Brain microvascular endothelial cell (primary cell): ENCODE measurements at regions not wholly inside any gene's neighbourhood (a gene's known extent, or its start where the extent isn't known, plus 50 kb on each side); places are given as distances from the start of the nearest gene placed in this dataset.

Experiments used
- DNase-seq: peaks from one replicate; pipeline ENCODE4 v3.0.0-alpha.2; 2020
- H3K27ac ChIP-seq: fragments of 250-450 bp; sonication (Bioruptor Pico); 2 replicates; pipeline ENCODE4 v1.5.1; 2020; ENCODE audit warnings: mild to moderate bottlenecking, moderate library complexity
- H3K27me3 ChIP-seq: fragments of 250-450 bp; sonication (Bioruptor Pico); replicated peaks from 2 replicates; pipeline ENCODE4 v1.5.1; 2020; ENCODE audit warnings: mild to moderate bottlenecking
- H3K36me3 ChIP-seq: fragments of 250-450 bp; sonication (Bioruptor Pico); replicated peaks from 2 replicates; pipeline ENCODE4 v1.5.1; 2020; ENCODE audit warnings: mild to moderate bottlenecking
- H3K4me3 ChIP-seq: 2 replicates; pipeline ENCODE4 v1.5.1; 2011; ENCODE audit warnings: low read depth, mild to moderate bottlenecking, control low read depth, low read length, moderate library complexity
- in situ Hi-C: cut with HindIII; loops from 2 replicates; pipeline ENCODE4 v1.10.0; 2017; ENCODE audit warnings: low sequenced_read_pairs, low pct_ligation_motif_present
- TF ChIP-seq, protein P1 (sequence below): IDR thresholded peaks from 2 replicates; pipeline ENCODE4 v1.5.1; 2011; ENCODE audit warnings: low read depth, mild to moderate bottlenecking, moderate library complexity, low read length, control low read depth, inconsistent platforms; ENCODE audit errors: missing control alignments

DNA sequence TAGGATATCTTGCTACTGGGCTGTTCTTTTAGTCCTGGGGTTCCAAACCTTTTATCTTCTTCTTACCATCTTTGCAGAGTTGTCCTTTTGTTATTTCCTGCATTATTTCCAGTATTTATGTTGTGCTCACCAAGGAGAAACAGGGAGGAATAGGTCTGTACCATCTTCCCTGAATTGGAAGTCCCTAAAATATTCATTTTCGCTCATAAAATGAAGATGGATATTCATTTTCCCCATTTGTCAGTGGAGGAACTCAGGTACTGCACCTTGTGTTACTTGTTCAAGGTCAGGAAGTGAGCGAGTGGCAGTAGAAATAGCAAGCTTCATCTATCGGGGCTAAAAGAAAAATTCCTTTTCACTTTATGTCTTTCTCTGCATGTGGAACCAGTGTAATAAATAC lies 989.7 kb downstream of the CDH11 start:
- DNase-seq = no peak
- Histone ChIP-seq H3K27ac (no peak overlapping the region), H3K36me3 (no peaks in the 10 kb centered on the region), H3K27me3 (no peaks in the 10 kb centered on the region), H3K4me3 (no peak overlapping the region)
- TF ChIP-seq, protein P1, sequence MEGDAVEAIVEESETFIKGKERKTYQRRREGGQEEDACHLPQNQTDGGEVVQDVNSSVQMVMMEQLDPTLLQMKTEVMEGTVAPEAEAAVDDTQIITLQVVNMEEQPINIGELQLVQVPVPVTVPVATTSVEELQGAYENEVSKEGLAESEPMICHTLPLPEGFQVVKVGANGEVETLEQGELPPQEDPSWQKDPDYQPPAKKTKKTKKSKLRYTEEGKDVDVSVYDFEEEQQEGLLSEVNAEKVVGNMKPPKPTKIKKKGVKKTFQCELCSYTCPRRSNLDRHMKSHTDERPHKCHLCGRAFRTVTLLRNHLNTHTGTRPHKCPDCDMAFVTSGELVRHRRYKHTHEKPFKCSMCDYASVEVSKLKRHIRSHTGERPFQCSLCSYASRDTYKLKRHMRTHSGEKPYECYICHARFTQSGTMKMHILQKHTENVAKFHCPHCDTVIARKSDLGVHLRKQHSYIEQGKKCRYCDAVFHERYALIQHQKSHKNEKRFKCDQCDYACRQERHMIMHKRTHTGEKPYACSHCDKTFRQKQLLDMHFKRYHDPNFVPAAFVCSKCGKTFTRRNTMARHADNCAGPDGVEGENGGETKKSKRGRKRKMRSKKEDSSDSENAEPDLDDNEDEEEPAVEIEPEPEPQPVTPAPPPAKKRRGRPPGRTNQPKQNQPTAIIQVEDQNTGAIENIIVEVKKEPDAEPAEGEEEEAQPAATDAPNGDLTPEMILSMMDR = no peak
- in situ Hi-C loops = no loop called here

- Histone ChIP-seq H3K4me3 (no peak overlapping the region), H3K36me3 (no peaks in the 10 kb centered on the region), H3K27ac (no peak overlapping the region), H3K27me3 (no peaks in the 10 kb centered on the region)
- TF ChIP-seq, protein P1 = no peak
- DNase-seq = no peak
- in situ Hi-C loops = no loop called here
Measured at GRCh38 chr16:64131423-64131822, 990.4 kb downstream of the CDH11 start.

- DNase-seq = no peak
- Histone ChIP-seq H3K4me3 (no peak overlapping the region), H3K27ac (no peak overlapping the region), H3K27me3 (no peaks in the 10 kb centered on the region), H3K36me3 (no peaks in the 10 kb centered on the region)
- TF ChIP-seq, protein P1 = no peak
- in situ Hi-C loops = no loop called here
Measured at GRCh38 chr16:64130140-64130539, 991.7 kb downstream of the CDH11 start.

- in situ Hi-C loops = no loop called here
- H3K27ac ChIP-seq = no peak overlapping the region
- TF ChIP-seq, protein P1 = no peak
Measured at GRCh38 chr16:64122177-64122576, 999.7 kb downstream of the CDH11 start.

DNA sequence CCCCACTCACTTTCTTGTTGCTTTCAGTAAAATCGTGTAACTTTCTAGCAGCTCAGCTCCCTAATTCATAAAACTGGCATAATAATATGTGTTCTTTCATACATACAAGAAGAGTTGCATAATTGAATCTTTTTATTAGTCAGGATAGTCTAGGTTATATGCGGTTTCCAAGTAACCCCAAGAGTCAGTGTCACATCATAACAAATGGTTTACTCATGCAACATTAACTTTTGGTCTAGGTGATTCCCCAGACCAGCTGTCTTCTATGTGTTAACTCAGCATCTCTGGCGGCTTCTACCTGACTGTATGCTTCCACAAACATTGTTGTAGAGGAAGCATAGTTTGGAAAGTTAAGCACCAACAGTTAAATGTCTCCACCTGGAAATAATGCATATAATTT lies 1000.4 kb downstream of the CDH11 start:
- H3K27ac ChIP-seq = no peak overlapping the region
- peak; percentile 40 for DNase-seq
- H3K4me3 ChIP-seq = no peak overlapping the region
- in situ Hi-C loops = no loop called here
- H3K36me3 ChIP-seq = no peaks in the 10 kb centered on the region
- H3K27me3 ChIP-seq = no peaks in the 10 kb centered on the region
- TF ChIP-seq, protein P1 = no peak

More at GRCh38 chr16:64122177-64122576, 999.7 kb downstream of the CDH11 start:
- Histone ChIP-seq H3K4me3 (no peak overlapping the region), H3K27me3 (no peaks in the 10 kb centered on the region), H3K36me3 (no peaks in the 10 kb centered on the region)
- DNase-seq = no peak

DNA sequence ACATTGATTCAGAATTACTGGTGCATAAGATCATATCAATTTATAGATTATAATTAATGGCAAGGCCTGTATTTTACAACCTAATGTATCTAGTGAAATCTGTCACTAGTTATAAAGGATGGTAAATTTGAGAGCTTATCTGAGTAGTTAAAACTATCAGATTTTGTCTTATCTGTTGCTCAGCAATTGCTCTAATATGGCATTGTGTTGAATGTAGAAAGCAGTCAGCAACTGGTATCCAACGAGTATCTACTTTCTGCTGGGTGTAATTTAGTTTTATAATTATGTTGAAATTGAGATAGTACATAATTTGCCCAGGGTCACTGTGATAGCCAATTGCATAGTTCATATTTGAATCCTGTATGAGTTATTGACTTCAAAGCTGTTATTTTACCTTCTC lies 1005.7 kb downstream of the CDH11 start:
- H3K27me3 ChIP-seq = no peaks in the 10 kb centered on the region
- H3K27ac ChIP-seq = no peak overlapping the region
- no peaks in the 10 kb centered on the region for H3K36me3 ChIP-seq
- no peak for DNase-seq
- H3K4me3 ChIP-seq = no peak overlapping the region
- in situ Hi-C loops = no loop called here
- TF ChIP-seq, protein P1 = no peak
